Testis (tissue), 2 donors: ENCODE measurements at regions not wholly inside any gene's neighbourhood (a gene's known extent, or its start where the extent isn't known, plus 50 kb on each side); places are given as distances from the start of the nearest gene placed in this dataset.

Experiments used
- DNase-seq: peaks from one replicate; pipeline ENCODE4 v3.0.0-alpha.2; 2019
- H3K27ac ChIP-seq, 2 donors: fragments of 200-600 bp; sonication (generic); one replicate each; pipeline ENCODE4 v1.5.1; 2019
- H3K27me3 ChIP-seq: fragments of 200-600 bp; sonication (generic); one replicate; pipeline ENCODE4 v1.5.1; 2019
- H3K36me3 ChIP-seq: fragments of 200-600 bp; sonication (generic); one replicate; pipeline ENCODE4 v1.5.1; 2017; ENCODE audit warnings: low read depth; ENCODE audit errors: missing control alignments
- H3K4me1 ChIP-seq: fragments of 200-600 bp; sonication (generic); one replicate; pipeline ENCODE4 v1.5.1; 2019
- H3K4me3 ChIP-seq, 2 donors: fragments of 200-600 bp; sonication (generic); one replicate each; pipeline ENCODE4 v1.5.1; 2017 to 2019
- H3K9me3 ChIP-seq: fragments of 200-600 bp; sonication (generic); one replicate; pipeline ENCODE4 v1.5.1; 2017
- CTCF ChIP-seq, 3 experiments: fragments of 450-650 bp in 2 of 3; fragments of 200-600 bp in 1 of 3; sonication (generic) in 1 of 3; IDR thresholded peaks; one replicate each; pipeline ENCODE4 v1.5.1; 2016 to 2019; ENCODE audit warnings: antibody characterized with exemption in 3 of 3, mild to moderate bottlenecking in 2 of 3, moderate library complexity in 1 of 3
- POLR2A ChIP-seq: fragments of 450-650 bp; IDR thresholded peaks from one replicate; pipeline ENCODE4 v1.6.1; 2017; ENCODE audit warnings: antibody characterized with exemption, mild to moderate bottlenecking, moderate library complexity
- WGBS, 2 donors: methylation state at CpG; one replicate each; pipeline ENCODE4 v1.1.5; 2018; 5-methylcytosine and 5-hydroxymethylcytosine counted together
- intact Hi-C: fragments of 100-400 bp; cut with DNase I; formaldehyde crosslinking; loops from one replicate; pipeline ENCODE4 v1.15.1; 2023; ENCODE audit warnings: low total_unique reads

GRCh38 chr6:91562955-91563354 is 976.1 kb upstream of the MAP3K7 start:
- TF ChIP-seq POLR2A (no peak), CTCF (IDR thresholded peaks at IDR 0.05) (no peak)
- DNase-seq = no peak
- 63 to 67% methylated on average over 3 of the region's 3 CpGs for WGBS, 2 donors
- Histone ChIP-seq H3K4me1 (no peaks in the 10 kb centered on the region), H3K9me3 (no peaks in the 10 kb centered on the region), H3K27ac (no peak overlapping the region), H3K36me3 (no peaks in the 10 kb centered on the region), H3K4me3 (no peak overlapping the region), H3K27me3 (no peaks in the 10 kb centered on the region)
- intact Hi-C loops = no loop called here

GRCh38 chr6:91560409-91560808 is 973.5 kb upstream of the MAP3K7 start:
- no peaks in the 10 kb centered on the region for H3K4me1 ChIP-seq
- DNase-seq = no peak
- H3K27me3 ChIP-seq = no peaks in the 10 kb centered on the region
- intact Hi-C loops = no loop called here
- H3K9me3 ChIP-seq = no peaks in the 10 kb centered on the region
- no peaks in the 10 kb centered on the region for H3K36me3 ChIP-seq
- H3K4me3 ChIP-seq = no peak overlapping the region
- WGBS, 2 donors = 89 to 100% methylated on average over 3 of the region's 3 CpGs
- no peak overlapping the region for H3K27ac ChIP-seq
- TF ChIP-seq CTCF (IDR thresholded peaks at IDR 0.05) = no peak
- TF ChIP-seq POLR2A = no peak

- intact Hi-C loops = no loop called here
- 69 to 82% methylated on average over 5 of the region's 5 CpGs for WGBS, 2 donors
- Histone ChIP-seq H3K27ac (no peak overlapping the region), H3K9me3 (no peaks in the 10 kb centered on the region), H3K36me3 (no peaks in the 10 kb centered on the region), H3K27me3 (no peaks in the 10 kb centered on the region), H3K4me3 (no peak overlapping the region), H3K4me1 (no peaks in the 10 kb centered on the region)
- no peak for DNase-seq
- TF ChIP-seq POLR2A (no peak), CTCF (IDR thresholded peaks at IDR 0.05) (no peak)
These were observed 954.0 kb upstream of the MAP3K7 start for GRCh38 chr6:91540902-91541301.

GRCh38 chr6:91539456-91539855 is 952.6 kb upstream of the MAP3K7 start:
- DNase-seq = no peak
- WGBS, 2 donors = 74 to 96% methylated on average over 3 of the region's 3 CpGs
- Histone ChIP-seq H3K4me3 (no peak overlapping the region), H3K27ac (no peak overlapping the region), H3K4me1 (no peaks in the 10 kb centered on the region), H3K9me3 (no peaks in the 10 kb centered on the region), H3K27me3 (no peaks in the 10 kb centered on the region), H3K36me3 (no peaks in the 10 kb centered on the region)
- intact Hi-C loops = no loop called here
- TF ChIP-seq CTCF (IDR thresholded peaks at IDR 0.05) (no peak), POLR2A (no peak)

DNA sequence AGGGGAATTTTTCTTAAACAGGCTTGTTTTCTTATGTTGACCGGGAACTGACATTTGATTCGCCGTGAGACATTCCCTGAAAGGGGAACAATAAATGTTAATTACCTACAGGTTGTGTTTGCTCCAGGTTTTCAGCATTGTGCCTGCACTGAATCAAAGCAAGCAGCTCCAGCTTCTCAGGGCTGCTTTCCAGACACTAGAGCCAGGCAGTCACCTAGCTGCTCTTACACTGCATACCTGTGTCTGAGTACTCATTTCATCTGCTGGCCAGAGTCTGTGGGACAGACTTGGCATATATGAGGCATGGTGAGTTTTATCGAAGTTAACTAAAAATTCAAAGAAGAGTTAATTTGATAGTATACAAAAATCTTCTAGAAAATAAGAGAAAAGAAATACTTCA is 951.8 kb upstream of the MAP3K7 start:
- no peaks in the 10 kb centered on the region for H3K36me3 ChIP-seq
- intact Hi-C loops = no loop called here
- 64 to 84% methylated on average over 4 of the region's 4 CpGs for WGBS, 2 donors

More for the DNA sequence above, 951.8 kb upstream of the MAP3K7 start:
- H3K27me3 ChIP-seq = no peaks in the 10 kb centered on the region
- H3K4me1 ChIP-seq = no peaks in the 10 kb centered on the region
- no peak overlapping the region for H3K27ac ChIP-seq
- TF ChIP-seq CTCF (IDR thresholded peaks at IDR 0.05) (no peak), POLR2A (no peak)
- H3K9me3 ChIP-seq = no peaks in the 10 kb centered on the region
- H3K4me3 ChIP-seq = no peak overlapping the region
- no peak for DNase-seq
